GM13976 (cell line): ENCODE measurements at regions not wholly inside any gene's neighbourhood (a gene's known extent, or its start where the extent isn't known, plus 50 kb on each side); places are given as distances from the start of the nearest gene placed in this dataset.

Experiments
- DNase-seq: peaks from one replicate; pipeline ENCODE4 v3.0.0; 2012; ENCODE audit warnings: low spot score
- in situ Hi-C: fragments of 300-500 bp; cut with MboI; formaldehyde crosslinking; loops from one replicate; pipeline ENCODE4 v1.12.0; 2022; ENCODE audit warnings: low sequenced_read_pairs, mixed read lengths, inconsistent platforms; ENCODE audit not compliant: unreplicated experiment
- TF ChIP-seq, protein P1 (sequence below): IDR thresholded peaks from 2 replicates; pipeline ENCODE4 v1.5.1; 2012; ENCODE audit warnings: borderline replicate concordance, mild to moderate bottlenecking; ENCODE audit not compliant: insufficient read depth; ENCODE audit errors: extremely low read depth, missing control alignments, control extremely low read depth

DNA sequence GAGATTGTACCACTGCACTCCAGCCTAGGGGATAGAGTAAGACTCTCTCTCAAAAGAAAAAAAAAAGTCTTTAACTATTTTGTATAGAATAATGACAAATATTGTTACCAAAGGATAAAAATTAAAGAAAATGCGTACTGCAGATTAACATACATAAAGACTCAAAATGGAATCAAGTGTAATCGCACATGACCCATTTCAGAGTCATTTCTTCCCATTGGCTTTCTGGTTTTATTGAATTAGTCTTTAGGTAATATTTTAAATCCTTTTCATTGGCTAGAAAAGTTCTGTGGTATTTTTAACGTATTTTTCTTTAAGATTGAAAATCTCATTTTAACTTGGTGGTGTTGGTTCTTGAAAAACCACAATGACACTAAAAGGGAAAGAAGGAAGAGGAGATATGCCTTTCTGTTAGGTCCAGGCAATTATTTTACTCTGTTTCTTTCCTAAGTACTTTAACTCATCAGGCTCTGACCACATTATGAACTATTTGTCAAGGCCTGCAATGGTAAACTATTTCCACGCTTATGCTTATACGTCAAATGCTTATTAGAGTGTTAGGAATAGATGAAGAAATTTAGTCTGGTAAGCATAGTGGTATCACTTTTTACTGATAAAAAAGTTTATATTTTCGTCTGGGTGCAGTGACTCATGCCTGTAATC lies 52.3 kb downstream of the PLEKHG1 start:
- in situ Hi-C loops, result no loop called here
- DNase-seq, result no peak
- TF ChIP-seq, protein P1, sequence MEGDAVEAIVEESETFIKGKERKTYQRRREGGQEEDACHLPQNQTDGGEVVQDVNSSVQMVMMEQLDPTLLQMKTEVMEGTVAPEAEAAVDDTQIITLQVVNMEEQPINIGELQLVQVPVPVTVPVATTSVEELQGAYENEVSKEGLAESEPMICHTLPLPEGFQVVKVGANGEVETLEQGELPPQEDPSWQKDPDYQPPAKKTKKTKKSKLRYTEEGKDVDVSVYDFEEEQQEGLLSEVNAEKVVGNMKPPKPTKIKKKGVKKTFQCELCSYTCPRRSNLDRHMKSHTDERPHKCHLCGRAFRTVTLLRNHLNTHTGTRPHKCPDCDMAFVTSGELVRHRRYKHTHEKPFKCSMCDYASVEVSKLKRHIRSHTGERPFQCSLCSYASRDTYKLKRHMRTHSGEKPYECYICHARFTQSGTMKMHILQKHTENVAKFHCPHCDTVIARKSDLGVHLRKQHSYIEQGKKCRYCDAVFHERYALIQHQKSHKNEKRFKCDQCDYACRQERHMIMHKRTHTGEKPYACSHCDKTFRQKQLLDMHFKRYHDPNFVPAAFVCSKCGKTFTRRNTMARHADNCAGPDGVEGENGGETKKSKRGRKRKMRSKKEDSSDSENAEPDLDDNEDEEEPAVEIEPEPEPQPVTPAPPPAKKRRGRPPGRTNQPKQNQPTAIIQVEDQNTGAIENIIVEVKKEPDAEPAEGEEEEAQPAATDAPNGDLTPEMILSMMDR, result no peak

DNA sequence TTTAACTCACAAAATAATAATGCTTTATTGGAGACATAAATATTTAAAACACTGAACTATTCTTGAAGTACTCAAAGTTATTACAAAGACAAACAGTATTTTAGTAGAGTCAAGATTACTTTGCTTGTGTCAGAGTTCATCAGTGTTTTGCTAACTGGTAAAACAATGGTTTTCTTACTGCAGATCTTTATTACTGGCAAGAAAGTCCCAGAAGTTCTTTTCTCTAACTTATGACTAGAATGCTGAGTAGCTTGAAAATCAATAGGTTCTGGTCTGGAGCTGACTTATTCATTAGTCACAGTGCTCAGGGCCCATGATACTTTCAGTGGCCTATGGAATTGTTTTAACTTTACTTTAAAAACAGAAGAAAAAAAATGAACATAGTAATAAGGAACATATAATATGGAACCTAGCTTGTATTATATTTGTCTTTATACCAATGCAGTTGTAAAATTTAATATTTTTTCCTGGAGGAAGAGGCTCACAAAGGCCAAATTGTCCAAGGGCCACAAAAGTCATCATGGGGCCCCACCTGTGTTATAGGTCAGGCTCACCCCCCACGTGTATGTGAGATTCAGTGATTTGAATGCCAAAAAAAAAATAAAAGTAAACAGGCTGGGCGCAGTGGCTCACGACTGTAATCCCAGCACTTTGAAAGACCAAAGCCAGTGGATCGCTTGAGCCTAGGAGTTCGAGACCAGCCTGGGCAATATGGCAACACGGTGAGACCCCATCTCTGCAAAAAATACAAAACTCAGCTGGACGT lies 53.3 kb downstream of the PLEKHG1 start:
- DNase-seq, result no peak
- TF ChIP-seq, protein P1, result no peak
- in situ Hi-C loops, result no loop called here

DNA sequence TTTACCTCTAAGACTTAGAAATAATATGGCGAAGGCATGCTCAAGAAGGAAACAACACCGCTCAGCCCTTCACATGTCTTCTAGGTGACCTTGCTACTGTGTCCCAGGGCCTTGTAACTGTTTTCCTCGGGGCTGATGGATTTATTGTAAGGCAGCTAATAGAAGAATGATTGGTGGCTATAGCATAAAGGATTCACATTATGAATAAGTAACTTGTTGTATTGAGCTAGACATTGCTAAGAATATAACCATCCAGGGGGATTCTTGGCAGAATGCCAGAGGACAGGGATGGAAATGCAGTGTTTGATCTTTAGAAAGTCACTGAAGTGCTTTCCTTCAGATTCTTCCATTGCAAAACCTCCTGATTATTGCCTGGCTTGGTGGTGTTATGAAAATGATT lies 54.9 kb downstream of the PLEKHG1 start:
- TF ChIP-seq, protein P1, result no peak
- in situ Hi-C loops, result no loop called here
- no peak for DNase-seq

DNA sequence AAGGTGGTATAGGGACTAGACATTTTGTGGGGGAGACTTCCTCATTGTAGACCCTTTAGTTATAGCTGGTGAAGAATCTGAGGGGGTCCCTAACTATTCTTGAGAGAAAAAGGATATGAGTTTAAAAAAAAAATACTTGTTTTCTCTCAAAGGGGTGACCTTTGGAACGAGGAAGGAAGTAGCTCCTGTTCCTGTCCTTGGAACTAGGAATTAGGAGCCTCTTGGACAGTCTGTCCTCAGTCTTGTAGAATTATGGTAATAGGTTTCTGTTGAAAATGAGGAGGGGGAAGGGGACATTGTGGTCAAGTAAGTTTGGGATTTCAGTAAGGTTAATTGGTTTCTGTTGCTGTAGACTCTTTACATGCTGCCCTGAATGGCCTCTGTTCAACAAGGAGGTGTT lies 56.5 kb downstream of the PLEKHG1 start:
- TF ChIP-seq, protein P1, result no peak
- in situ Hi-C loops, result no loop called here
- DNase-seq, result no peak

DNA sequence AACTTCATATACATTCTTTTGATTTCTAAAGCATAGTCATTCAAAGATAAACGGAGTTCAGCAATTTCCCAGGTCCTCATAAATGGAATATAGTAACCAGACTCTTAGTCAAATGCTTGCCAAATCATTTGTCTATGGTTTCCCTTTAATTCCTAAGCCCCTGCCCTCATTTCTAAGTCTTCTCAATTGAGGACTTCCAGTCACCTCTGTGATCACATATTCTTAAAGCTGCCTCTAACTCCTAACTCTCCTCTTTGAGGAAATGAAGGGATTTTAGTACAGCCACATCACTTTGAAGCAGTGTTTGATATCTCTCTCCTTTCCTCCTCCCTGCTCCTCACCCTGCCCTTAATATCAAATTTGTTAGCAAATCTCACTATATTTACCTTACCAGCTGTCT lies 58.7 kb downstream of the PLEKHG1 start:
- DNase-seq, result no peak
- in situ Hi-C loops, result no loop called here
- TF ChIP-seq, protein P1, result no peak

DNA sequence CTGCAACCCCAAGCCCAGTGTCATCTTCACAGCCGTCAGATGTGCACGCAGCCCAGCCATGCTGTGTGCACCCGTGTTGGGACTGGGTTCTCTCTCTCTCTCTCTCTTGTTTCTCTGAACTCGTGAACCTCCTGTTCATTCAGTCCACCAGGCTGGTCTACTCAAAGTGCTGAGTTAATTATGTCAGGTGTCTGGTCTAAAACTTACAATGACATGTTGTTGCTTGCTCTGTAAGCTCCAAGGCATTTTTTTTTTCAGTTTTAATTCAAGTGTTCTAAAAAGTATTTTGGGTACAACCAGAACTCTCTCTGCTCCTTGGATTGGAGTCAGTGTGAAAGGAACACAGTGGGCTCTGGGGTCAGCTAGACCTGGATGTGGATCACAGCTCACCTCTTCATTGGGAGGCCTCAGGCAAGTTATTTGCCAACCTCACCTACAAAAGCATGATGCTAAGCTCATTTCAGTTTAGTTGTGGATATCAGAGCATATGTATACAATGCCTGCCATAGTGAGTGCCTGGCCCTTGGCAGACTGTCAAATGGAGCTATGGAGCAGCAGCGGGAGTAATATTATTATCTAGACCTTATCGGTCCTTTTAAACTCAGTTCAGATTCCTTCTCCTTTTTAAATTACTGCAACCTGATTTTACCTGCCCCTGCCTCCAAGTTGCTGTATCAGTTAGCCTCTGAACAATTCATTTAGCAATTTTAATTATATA lies 59.5 kb downstream of the PLEKHG1 start:
- TF ChIP-seq, protein P1, result no peak
- DNase-seq, result no peak
- in situ Hi-C loops, result no loop called here
